T-cell (primary cell): ENCODE measurements at regions not wholly inside any gene's neighbourhood (a gene's known extent, or its start where the extent isn't known, plus 50 kb on each side); places are given as distances from the start of the nearest gene placed in this dataset.

Source experiments
- ATAC-seq, 4 experiments: fragments of 200-7000 bp in 3 of 4; fragments of 150-1000 bp in 1 of 4; cut with Tn5 transposase; replicated peaks in 1 of 4; 1 replicate in 3 of 4; 2 replicates in 1 of 4; pipeline ENCODE4 v1.10.0; 2021; ENCODE audit warnings: moderate library complexity in 3 of 4, mild to moderate bottlenecking in 2 of 4, moderate number of reproducible peaks in 1 of 4
- CTCF ChIA-PET, 2 donors: fragments of 300-600 bp; sonication (Branson Sonifier 250); formaldehyde crosslinking; loops; one replicate each; lab custom pipeline; 2022; ENCODE audit warnings: antibody characterized with exemption in 2 of 2; lab: Charles Lee
- POLR2A ChIA-PET, 2 donors: fragments of 300-600 bp; sonication (Branson Sonifier 250); formaldehyde crosslinking; loops; one replicate each; lab custom pipeline; 2022; ENCODE audit warnings: antibody characterized with exemption in 2 of 2; lab: Charles Lee
- DNase-seq, 35 experiments: peaks; one replicate each; pipeline versions ENCODE4 v3.0.0 to v3.0.0-alpha.2; 2013 to 2023
- H3K27ac ChIP-seq: one replicate; pipeline ENCODE4 v1.5.1; 2013; ENCODE audit warnings: low read length
- H3K27me3 ChIP-seq, 2 experiments: replicated peaks in 1 of 2; 1 replicate in 1 of 2; 2 replicates in 1 of 2; pipeline versions ENCODE4 v1.6.1 to v1.7.0; 2013; ENCODE audit warnings: low read length in 1 of 2, mixed read lengths in 1 of 2; ENCODE audit not compliant: control insufficient read depth in 2 of 2, insufficient read depth in 2 of 2; ENCODE audit errors: extremely low read depth in 1 of 2
- H3K36me3 ChIP-seq, 2 donors: 1 replicate in 1 of 2; 2 replicates in 1 of 2; pipeline versions ENCODE4 v1.6.1 to v1.7.0; 2013; ENCODE audit warnings: low read length in 1 of 2; ENCODE audit not compliant: control insufficient read depth in 2 of 2, insufficient read depth in 1 of 2; ENCODE audit errors: extremely low read depth in 1 of 2
- H3K4me1 ChIP-seq, 2 experiments: 1 replicate in 1 of 2; 2 replicates in 1 of 2; pipeline versions ENCODE4 v1.6.1 to v1.7.0; 2013; ENCODE audit warnings: low read length in 2 of 2, mixed read lengths in 1 of 2; ENCODE audit not compliant: insufficient read depth in 2 of 2, control insufficient read depth in 1 of 2; ENCODE audit errors: extremely low read depth in 1 of 2
- H3K4me3 ChIP-seq, 2 donors: 1 replicate in 1 of 2; 2 replicates in 1 of 2; pipeline versions ENCODE4 v1.5.1 to v1.7.0; 2013; ENCODE audit warnings: mild to moderate bottlenecking in 2 of 2, low read length in 1 of 2, moderate library complexity in 1 of 2; ENCODE audit not compliant: control insufficient read depth in 1 of 2; ENCODE audit errors: extremely low read depth in 1 of 2
- H3K9me3 ChIP-seq: 2 replicates; pipeline ENCODE4 v1.7.0; 2013
- H3K27ac Mint-ChIP-seq, 2 donors: one replicate each; pipeline ENCODE4 v1.8.0; 2020 to 2021; ENCODE audit warnings: mild to moderate bottlenecking in 2 of 2, mixed read lengths in 2 of 2
- H3K27me3 Mint-ChIP-seq, 2 donors: one replicate each; pipeline ENCODE4 v1.8.0; 2021 to 2022; ENCODE audit warnings: mixed read lengths in 2 of 2
- H3K36me3 Mint-ChIP-seq: one replicate; pipeline ENCODE4 v1.8.0; 2021; ENCODE audit warnings: mixed read lengths
- H3K4me1 Mint-ChIP-seq, 3 donors: one replicate each; pipeline ENCODE4 v1.8.0; 2020 to 2022; ENCODE audit warnings: mixed read lengths in 3 of 3, mild to moderate bottlenecking in 1 of 3
- H3K4me3 Mint-ChIP-seq, 3 donors: one replicate each; pipeline ENCODE4 v1.8.0; 2020 to 2022; ENCODE audit warnings: mild to moderate bottlenecking in 3 of 3, mixed read lengths in 3 of 3, moderate library complexity in 3 of 3
- H3K9me3 Mint-ChIP-seq, 3 donors: one replicate each; pipeline ENCODE4 v1.8.0; 2020 to 2022; ENCODE audit warnings: mixed read lengths in 3 of 3
- WGBS: methylation state at CpG from one replicate; pipeline ENCODE4 v1.1.5; 2013; ENCODE audit warnings: missing lambda C conversion rate; ENCODE audit not compliant: insufficient coverage; 5-methylcytosine and 5-hydroxymethylcytosine counted together

- H3K4me1 Mint-ChIP-seq: no peaks in the 10 kb centered on the region
- POLR2A ChIA-PET: no interaction called here
- no peak overlapping the region for H3K4me3 ChIP-seq
- WGBS: 100% methylated on average over 1 of the region's 1 CpG
- ATAC-seq (no peak), DNase-seq (no peak)
- no peaks in the 10 kb centered on the region for H3K36me3 Mint-ChIP-seq
- no peak overlapping the region for H3K27ac Mint-ChIP-seq
- peaks cover 1 to 16% of the 10 kb centered on the region in 2 donors for H3K27me3 Mint-ChIP-seq
- CTCF ChIA-PET: no interaction called here
- no peaks in the 10 kb centered on the region for H3K4me1 ChIP-seq
- H3K4me3 Mint-ChIP-seq: no peak overlapping the region
- no peak overlapping the region for H3K27ac ChIP-seq
- no peaks in the 10 kb centered on the region for H3K27me3 ChIP-seq
- H3K9me3 Mint-ChIP-seq: peaks cover 0 to 3% (median 0%) of the 10 kb centered on the region in 3 donors
- no peaks in the 10 kb centered on the region for H3K9me3 ChIP-seq
- no peaks in the 10 kb centered on the region for H3K36me3 ChIP-seq
These were observed 139.9 kb upstream of the GRIA4 start for GRCh38 chr11:105469931-105470330.

GRCh38 chr11:105468154-105468553, 141.7 kb upstream of the GRIA4 start:
- no peaks in the 10 kb centered on the region for H3K9me3 ChIP-seq
- Mint-ChIP-seq H3K36me3 (no peaks in the 10 kb centered on the region), H3K4me1 (no peaks in the 10 kb centered on the region), H3K27me3 (peaks cover 1 to 9% of the 10 kb centered on the region in 2 donors), H3K27ac (no peak overlapping the region), H3K4me3 (no peak overlapping the region), H3K9me3 (peaks cover 0 to under 1% (median 0%) of the 10 kb centered on the region in 3 donors)
- ChIA-PET CTCF (no interaction called here), POLR2A (no interaction called here)
- H3K27ac ChIP-seq: no peak overlapping the region
- no peak for ATAC-seq
- WGBS: 83% methylated on average over 2 of the region's 3 CpGs
- H3K36me3 ChIP-seq: no peaks in the 10 kb centered on the region
- no peak overlapping the region for H3K4me3 ChIP-seq
- H3K27me3 ChIP-seq: no peaks in the 10 kb centered on the region
- H3K4me1 ChIP-seq: no peaks in the 10 kb centered on the region
- DNase-seq: no peak

GRCh38 chr11:105466582-105467228, 143.2 kb upstream of the GRIA4 start:
- ChIA-PET POLR2A (no interaction called here), CTCF (no interaction called here)
- Mint-ChIP-seq H3K4me1 (no peaks in the 10 kb centered on the region), H3K27ac (no peak overlapping the region), H3K36me3 (no peaks in the 10 kb centered on the region), H3K27me3 (peaks cover 0 to 6% of the 10 kb centered on the region in 2 donors), H3K4me3 (no peak overlapping the region), H3K9me3 (no peaks in the 10 kb centered on the region)
- Histone ChIP-seq H3K27me3 (no peaks in the 10 kb centered on the region), H3K4me3 (no peak overlapping the region), H3K9me3 (no peaks in the 10 kb centered on the region), H3K27ac (no peak overlapping the region), H3K4me1 (no peaks in the 10 kb centered on the region), H3K36me3 (no peaks in the 10 kb centered on the region)
- no peak for ATAC-seq
- DNase-seq: no peak
- WGBS: no CpG with 5 or more reads among the region's 2 CpGs

- CTCF ChIA-PET: no interaction called here
- Mint-ChIP-seq H3K27ac (no peak overlapping the region), H3K4me3 (no peak overlapping the region), H3K9me3 (no peaks in the 10 kb centered on the region), H3K4me1 (no peaks in the 10 kb centered on the region), H3K36me3 (no peaks in the 10 kb centered on the region), H3K27me3 (peaks cover 3 to 5% of the 10 kb centered on the region in 2 donors)
- Histone ChIP-seq H3K4me3 (no peak overlapping the region), H3K27ac (no peak overlapping the region), H3K27me3 (no peaks in the 10 kb centered on the region), H3K36me3 (no peaks in the 10 kb centered on the region), H3K4me1 (no peaks in the 10 kb centered on the region), H3K9me3 (no peaks in the 10 kb centered on the region)
- POLR2A ChIA-PET: no interaction called here
- ATAC-seq: no peak
- WGBS: 82% methylated on average over 3 of the region's 9 CpGs
- no peak for DNase-seq
These were observed 151.8 kb upstream of the GRIA4 start for GRCh38 chr11:105458071-105458470.

- Histone ChIP-seq H3K4me1 (no peaks in the 10 kb centered on the region), H3K4me3 (no peak overlapping the region), H3K27ac (no peak overlapping the region), H3K9me3 (no peaks in the 10 kb centered on the region), H3K27me3 (no peaks in the 10 kb centered on the region), H3K36me3 (no peaks in the 10 kb centered on the region)
- Mint-ChIP-seq H3K4me1 (no peaks in the 10 kb centered on the region), H3K27ac (no peak overlapping the region), H3K4me3 (no peak overlapping the region), H3K9me3 (no peaks in the 10 kb centered on the region), H3K36me3 (no peaks in the 10 kb centered on the region), H3K27me3 (peaks cover 3 to 5% of the 10 kb centered on the region in 2 donors)
- ChIA-PET POLR2A (no interaction called here), CTCF (no interaction called here)
- DNase-seq (no peak), ATAC-seq (no peak)
- WGBS: 71% methylated on average over 4 of the region's 4 CpGs
These were observed 152.9 kb upstream of the GRIA4 start for GRCh38 chr11:105456950-105457349.

- Histone ChIP-seq H3K27ac (no peak overlapping the region), H3K27me3 (no peaks in the 10 kb centered on the region), H3K36me3 (no peaks in the 10 kb centered on the region), H3K9me3 (no peaks in the 10 kb centered on the region), H3K4me1 (no peaks in the 10 kb centered on the region), H3K4me3 (no peak overlapping the region)
- ATAC-seq: no peak
- H3K9me3 Mint-ChIP-seq: peaks cover 7 to 19% (median 13%) of the 10 kb centered on the region in 3 donors
- no peak overlapping the region for H3K27ac Mint-ChIP-seq
- ChIA-PET CTCF (no interaction called here), POLR2A (no interaction called here)
- no peak for DNase-seq
- H3K4me3 Mint-ChIP-seq: no peak overlapping the region
- 71% methylated on average over 2 of the region's 2 CpGs for WGBS
- H3K4me1 Mint-ChIP-seq: no peaks in the 10 kb centered on the region
- peaks cover 0 to 3% of the 10 kb centered on the region in 2 donors for H3K27me3 Mint-ChIP-seq
- no peaks in the 10 kb centered on the region for H3K36me3 Mint-ChIP-seq
These were observed 160.7 kb upstream of the GRIA4 start for GRCh38 chr11:105449100-105449734.
